T-cell (primary cell): ENCODE measurements at regions not wholly inside any gene's neighbourhood (a gene's known extent, or its start where the extent isn't known, plus 50 kb on each side); places are given as distances from the start of the nearest gene placed in this dataset.
"Not testable (repeated sequence)": the region's sequence is repeated elsewhere in the genome, so short reads cannot be mapped to it uniquely, and the experiment has no call there.

Source experiments
- ATAC-seq, 4 experiments: fragments of 200-7000 bp in 3 of 4; fragments of 150-1000 bp in 1 of 4; cut with Tn5 transposase; replicated peaks in 1 of 4; 1 replicate in 3 of 4; 2 replicates in 1 of 4; pipeline ENCODE4 v1.10.0; 2021; ENCODE audit warnings: moderate library complexity in 3 of 4, mild to moderate bottlenecking in 2 of 4, moderate number of reproducible peaks in 1 of 4
- CTCF ChIA-PET, 2 donors: fragments of 300-600 bp; sonication (Branson Sonifier 250); formaldehyde crosslinking; loops; one replicate each; lab custom pipeline; 2022; ENCODE audit warnings: antibody characterized with exemption in 2 of 2; lab: Charles Lee
- POLR2A ChIA-PET, 2 donors: fragments of 300-600 bp; sonication (Branson Sonifier 250); formaldehyde crosslinking; loops; one replicate each; lab custom pipeline; 2022; ENCODE audit warnings: antibody characterized with exemption in 2 of 2; lab: Charles Lee
- DNase-seq, 35 experiments: peaks; one replicate each; pipeline versions ENCODE4 v3.0.0 to v3.0.0-alpha.2; 2013 to 2023
- H3K27ac ChIP-seq: one replicate; pipeline ENCODE4 v1.5.1; 2013; ENCODE audit warnings: low read length
- H3K27me3 ChIP-seq, 2 experiments: replicated peaks in 1 of 2; 1 replicate in 1 of 2; 2 replicates in 1 of 2; pipeline versions ENCODE4 v1.6.1 to v1.7.0; 2013; ENCODE audit warnings: low read length in 1 of 2, mixed read lengths in 1 of 2; ENCODE audit not compliant: control insufficient read depth in 2 of 2, insufficient read depth in 2 of 2; ENCODE audit errors: extremely low read depth in 1 of 2
- H3K36me3 ChIP-seq, 2 donors: 1 replicate in 1 of 2; 2 replicates in 1 of 2; pipeline versions ENCODE4 v1.6.1 to v1.7.0; 2013; ENCODE audit warnings: low read length in 1 of 2; ENCODE audit not compliant: control insufficient read depth in 2 of 2, insufficient read depth in 1 of 2; ENCODE audit errors: extremely low read depth in 1 of 2
- H3K4me1 ChIP-seq, 2 experiments: 1 replicate in 1 of 2; 2 replicates in 1 of 2; pipeline versions ENCODE4 v1.6.1 to v1.7.0; 2013; ENCODE audit warnings: low read length in 2 of 2, mixed read lengths in 1 of 2; ENCODE audit not compliant: insufficient read depth in 2 of 2, control insufficient read depth in 1 of 2; ENCODE audit errors: extremely low read depth in 1 of 2
- H3K4me3 ChIP-seq, 2 donors: 1 replicate in 1 of 2; 2 replicates in 1 of 2; pipeline versions ENCODE4 v1.5.1 to v1.7.0; 2013; ENCODE audit warnings: mild to moderate bottlenecking in 2 of 2, low read length in 1 of 2, moderate library complexity in 1 of 2; ENCODE audit not compliant: control insufficient read depth in 1 of 2; ENCODE audit errors: extremely low read depth in 1 of 2
- H3K9me3 ChIP-seq: 2 replicates; pipeline ENCODE4 v1.7.0; 2013
- H3K27ac Mint-ChIP-seq, 2 donors: one replicate each; pipeline ENCODE4 v1.8.0; 2020 to 2021; ENCODE audit warnings: mild to moderate bottlenecking in 2 of 2, mixed read lengths in 2 of 2
- H3K27me3 Mint-ChIP-seq, 2 donors: one replicate each; pipeline ENCODE4 v1.8.0; 2021 to 2022; ENCODE audit warnings: mixed read lengths in 2 of 2
- H3K36me3 Mint-ChIP-seq: one replicate; pipeline ENCODE4 v1.8.0; 2021; ENCODE audit warnings: mixed read lengths
- H3K4me1 Mint-ChIP-seq, 3 donors: one replicate each; pipeline ENCODE4 v1.8.0; 2020 to 2022; ENCODE audit warnings: mixed read lengths in 3 of 3, mild to moderate bottlenecking in 1 of 3
- H3K4me3 Mint-ChIP-seq, 3 donors: one replicate each; pipeline ENCODE4 v1.8.0; 2020 to 2022; ENCODE audit warnings: mild to moderate bottlenecking in 3 of 3, mixed read lengths in 3 of 3, moderate library complexity in 3 of 3
- H3K9me3 Mint-ChIP-seq, 3 donors: one replicate each; pipeline ENCODE4 v1.8.0; 2020 to 2022; ENCODE audit warnings: mixed read lengths in 3 of 3
- WGBS: methylation state at CpG from one replicate; pipeline ENCODE4 v1.1.5; 2013; ENCODE audit warnings: missing lambda C conversion rate; ENCODE audit not compliant: insufficient coverage; 5-methylcytosine and 5-hydroxymethylcytosine counted together

- H3K4me1 Mint-ChIP-seq, H3K4me1 ChIP-seq, H3K4me3 Mint-ChIP-seq, H3K27ac ChIP-seq, CTCF ChIA-PET, H3K9me3 ChIP-seq, H3K9me3 Mint-ChIP-seq, H3K27me3 ChIP-seq, POLR2A ChIA-PET, ATAC-seq, H3K36me3 ChIP-seq, H3K4me3 ChIP-seq, H3K27ac Mint-ChIP-seq, H3K36me3 Mint-ChIP-seq: not testable (repeated sequence)
- DNase-seq, result peak; percentile 13 to 67 (median 45)
- peaks cover 12 to 14% of the 10 kb centered on the region in 2 donors for H3K27me3 Mint-ChIP-seq
- no CpG with 5 or more reads among the region's 6 CpGs for WGBS
Measured at GRCh38 chr11:67859513-67860161, 144.3 kb downstream of the UNC93B1 start.

- H3K9me3 ChIP-seq, H3K27me3 ChIP-seq, CTCF ChIA-PET, H3K4me1 ChIP-seq, H3K27ac Mint-ChIP-seq, H3K36me3 ChIP-seq, H3K36me3 Mint-ChIP-seq, DNase-seq, H3K4me3 Mint-ChIP-seq, H3K9me3 Mint-ChIP-seq, H3K4me3 ChIP-seq, ATAC-seq, POLR2A ChIA-PET, H3K4me1 Mint-ChIP-seq, H3K27ac ChIP-seq: not testable (repeated sequence)
- H3K27me3 Mint-ChIP-seq, result peaks cover 3 to 14% of the 10 kb centered on the region in 2 donors
- 83% methylated on average over 2 of the region's 7 CpGs for WGBS
Measured at GRCh38 chr11:67850747-67851146, 153.2 kb downstream of the UNC93B1 start.

GRCh38 chr11:67849766-67850165 is 154.1 kb downstream of the UNC93B1 start:
- peaks cover 3 to 10% of the 10 kb centered on the region in 2 donors for H3K27me3 Mint-ChIP-seq
- CTCF ChIA-PET, H3K4me3 ChIP-seq, DNase-seq, H3K9me3 ChIP-seq, H3K4me3 Mint-ChIP-seq, H3K36me3 Mint-ChIP-seq, POLR2A ChIA-PET, H3K4me1 Mint-ChIP-seq, H3K36me3 ChIP-seq, H3K9me3 Mint-ChIP-seq, H3K27ac ChIP-seq, ATAC-seq, H3K27ac Mint-ChIP-seq, H3K4me1 ChIP-seq, H3K27me3 ChIP-seq: not testable (repeated sequence)
- no CpG with 5 or more reads among the region's 7 CpGs for WGBS

GRCh38 chr11:67847896-67848875 is 155.7 kb downstream of the UNC93B1 start:
- H3K4me1 ChIP-seq, H3K9me3 ChIP-seq, H3K27ac Mint-ChIP-seq, H3K36me3 Mint-ChIP-seq, DNase-seq, CTCF ChIA-PET, H3K4me1 Mint-ChIP-seq, H3K27me3 Mint-ChIP-seq, ATAC-seq, H3K4me3 ChIP-seq, H3K9me3 Mint-ChIP-seq, POLR2A ChIA-PET, H3K4me3 Mint-ChIP-seq, H3K36me3 ChIP-seq, H3K27ac ChIP-seq, H3K27me3 ChIP-seq: not testable (repeated sequence)
- WGBS, result 94% methylated on average over 2 of the region's 25 CpGs

- H3K27ac Mint-ChIP-seq, H3K4me3 Mint-ChIP-seq, H3K27me3 ChIP-seq, H3K9me3 Mint-ChIP-seq, DNase-seq, H3K27ac ChIP-seq, H3K36me3 ChIP-seq, H3K9me3 ChIP-seq, POLR2A ChIA-PET, H3K4me1 Mint-ChIP-seq, CTCF ChIA-PET, H3K4me3 ChIP-seq, H3K4me1 ChIP-seq, ATAC-seq, H3K36me3 Mint-ChIP-seq: not testable (repeated sequence)
- H3K27me3 Mint-ChIP-seq, result peaks cover 10% of the 10 kb centered on the region in 2 donors
- no CpG with 5 or more reads among the region's 3 CpGs for WGBS
Measured at GRCh38 chr11:67846303-67846702, 157.6 kb downstream of the UNC93B1 start.

- no CpG with 5 or more reads among the region's 5 CpGs for WGBS
- H3K36me3 Mint-ChIP-seq, H3K36me3 ChIP-seq, H3K27ac ChIP-seq, POLR2A ChIA-PET, H3K9me3 ChIP-seq, ATAC-seq, CTCF ChIA-PET, H3K4me3 Mint-ChIP-seq, H3K27ac Mint-ChIP-seq, H3K4me3 ChIP-seq, DNase-seq, H3K27me3 ChIP-seq, H3K4me1 ChIP-seq, H3K9me3 Mint-ChIP-seq, H3K4me1 Mint-ChIP-seq: not testable (repeated sequence)
- H3K27me3 Mint-ChIP-seq, result peaks cover 10 to 20% of the 10 kb centered on the region in 2 donors
Measured at GRCh38 chr11:67845296-67845695, 158.6 kb downstream of the UNC93B1 start.
